ENCODE measurements at regions not wholly inside any gene's neighbourhood (a gene's known extent, or its start where the extent isn't known, plus 50 kb on each side); places are given as distances from the start of the nearest gene placed in this dataset.
"Not testable (repeated sequence)": the region's sequence is repeated elsewhere in the genome, so short reads cannot be mapped to it uniquely, and the experiment has no call there.

GRCh38 chr1:195851804-195852203, 756.4 kb downstream of the KCNT2 start:
- no peak for FAIRE-seq
- peak; percentile 7 for DNase-seq (ENCODE audit: insufficient read length, low spot score)

GRCh38 chr1:195851016-195851601, 757.1 kb downstream of the KCNT2 start:
- DNase-seq (ENCODE audit: insufficient read length, low spot score) (no peak), FAIRE-seq (no peak)

GRCh38 chr1:195849180-195849579, 759.1 kb downstream of the KCNT2 start:
- no peak for FAIRE-seq
- no peak for DNase-seq (ENCODE audit: insufficient read length, low spot score)

- DNase-seq (ENCODE audit: insufficient read length, low spot score); FAIRE-seq: not testable (repeated sequence)
Observed at GRCh38 chr1:195847957-195848875, 760.0 kb downstream of the KCNT2 start.

- no peak for FAIRE-seq
- no peak for DNase-seq (ENCODE audit: insufficient read length, low spot score)
Observed at GRCh38 chr1:195831789-195832188, 776.5 kb downstream of the KCNT2 start.

- FAIRE-seq (no peak), DNase-seq (ENCODE audit: insufficient read length, low spot score) (no peak)
Observed at GRCh38 chr1:195828325-195828724, 779.9 kb downstream of the KCNT2 start.

GRCh38 chr1:195820925-195821324, 787.3 kb downstream of the KCNT2 start:
- DNase-seq (ENCODE audit: insufficient read length, low spot score) (no peak), FAIRE-seq (no peak)

- no peak for FAIRE-seq
- no peak for DNase-seq (ENCODE audit: insufficient read length, low spot score)
Observed at GRCh38 chr1:195806060-195806459, 802.2 kb downstream of the KCNT2 start.

- no peak for FAIRE-seq
Observed at GRCh38 chr1:195804547-195804946, 803.7 kb downstream of the KCNT2 start.

GRCh38 chr1:195799016-195799415, 809.2 kb downstream of the KCNT2 start:
- no peak for DNase-seq (ENCODE audit: insufficient read length, low spot score)
- no peak for FAIRE-seq

More at GRCh38 chr1:195804547-195804946, 803.7 kb downstream of the KCNT2 start:
- no peak for DNase-seq (ENCODE audit: insufficient read length, low spot score)

- FAIRE-seq = no peak
Observed at GRCh38 chr1:195794225-195794624, 814.0 kb downstream of the KCNT2 start.

GRCh38 chr1:195791796-195792195, 816.4 kb downstream of the KCNT2 start:
- FAIRE-seq (peak; percentile 33), DNase-seq (ENCODE audit: insufficient read length, low spot score) (no peak)

More at GRCh38 chr1:195794225-195794624, 814.0 kb downstream of the KCNT2 start:
- DNase-seq (ENCODE audit: insufficient read length, low spot score) = no peak

- FAIRE-seq = no peak
- DNase-seq (ENCODE audit: insufficient read length, low spot score) = no peak
Observed at GRCh38 chr1:195790514-195791168, 817.6 kb downstream of the KCNT2 start.

- FAIRE-seq = no peak
- DNase-seq (ENCODE audit: insufficient read length, low spot score) = no peak
Observed at GRCh38 chr1:195789321-195789720, 818.9 kb downstream of the KCNT2 start.

GRCh38 chr1:195788721-195789120, 819.5 kb downstream of the KCNT2 start:
- DNase-seq (ENCODE audit: insufficient read length, low spot score) = no peak
- FAIRE-seq = no peak

- no peak for DNase-seq (ENCODE audit: insufficient read length, low spot score)
- FAIRE-seq = no peak
Observed at GRCh38 chr1:195785830-195786229, 822.4 kb downstream of the KCNT2 start.

GRCh38 chr1:195773931-195774330, 834.3 kb downstream of the KCNT2 start:
- DNase-seq (ENCODE audit: insufficient read length, low spot score) (no peak), FAIRE-seq (no peak)

- FAIRE-seq (no peak), DNase-seq (ENCODE audit: insufficient read length, low spot score) (no peak)
Observed at GRCh38 chr1:195769461-195769860, 838.8 kb downstream of the KCNT2 start.

- DNase-seq (ENCODE audit: insufficient read length, low spot score) = no peak
- FAIRE-seq = no peak
Observed at GRCh38 chr1:195768936-195769335, 839.3 kb downstream of the KCNT2 start.

- no peak for DNase-seq (ENCODE audit: insufficient read length, low spot score)
- no peak for FAIRE-seq
Observed at GRCh38 chr1:195768377-195768776, 839.9 kb downstream of the KCNT2 start.

GRCh38 chr1:195766709-195767108, 841.5 kb downstream of the KCNT2 start:
- no peak for FAIRE-seq
- peak; percentile 11 for DNase-seq (ENCODE audit: insufficient read length, low spot score)

Measured in HTR-8/SVneo (cell line).